ENCODE measurements at regions not wholly inside any gene's neighbourhood (a gene's known extent, or its start where the extent isn't known, plus 50 kb on each side); places are given as distances from the start of the nearest gene placed in this dataset.

- no peak for DNase-seq (ENCODE audit: low read depth in 3 of 3)
These were observed 310.4 kb downstream of the AJAP1 start for GRCh38 chr1:4964634-4965345.

- no peak for DNase-seq (ENCODE audit: low read depth in 3 of 3)
These were observed 308.8 kb downstream of the AJAP1 start for GRCh38 chr1:4963251-4963650.

- DNase-seq (ENCODE audit: low read depth in 3 of 3), result no peak
These were observed 308.4 kb downstream of the AJAP1 start for GRCh38 chr1:4962836-4963235.

DNA sequence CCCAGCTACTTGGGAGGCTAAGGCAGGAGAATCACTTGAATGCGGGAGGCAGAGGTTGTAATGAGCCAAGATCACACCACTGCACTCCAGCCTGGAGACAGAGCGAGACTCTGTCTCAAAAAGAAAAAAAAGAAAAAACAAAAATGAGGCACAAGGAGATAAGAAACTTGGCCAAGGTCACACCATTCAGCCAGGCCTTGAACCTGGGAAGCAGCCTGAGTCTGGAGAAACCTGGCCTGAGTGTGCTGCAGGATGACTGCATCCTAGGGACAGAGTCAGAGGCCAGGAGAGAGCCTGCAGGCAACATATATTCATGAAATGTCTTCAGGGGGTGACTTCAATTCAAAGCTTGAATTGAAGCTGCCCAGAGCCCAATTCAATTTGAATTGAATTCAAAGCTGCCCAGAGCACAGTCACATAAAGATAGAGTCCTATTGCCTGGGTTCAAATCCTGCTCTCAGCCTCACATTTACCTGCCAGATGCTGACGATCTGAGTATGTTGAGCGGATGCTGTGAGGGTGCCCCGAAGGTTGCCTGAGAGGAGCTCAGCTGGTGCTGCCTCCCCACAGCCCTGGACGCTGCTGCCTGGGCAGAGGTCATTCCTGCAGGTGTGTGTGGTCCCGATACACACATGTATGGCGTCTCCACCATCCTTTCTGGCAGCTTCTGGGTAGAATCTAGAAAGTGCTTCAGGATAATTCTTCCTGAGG, 307.7 kb downstream of the AJAP1 start:
- no peak for DNase-seq (ENCODE audit: low read depth in 3 of 3)

- DNase-seq (ENCODE audit: low read depth in 3 of 3), result no peak
These were observed 306.5 kb downstream of the AJAP1 start for GRCh38 chr1:4960782-4961475.

DNA sequence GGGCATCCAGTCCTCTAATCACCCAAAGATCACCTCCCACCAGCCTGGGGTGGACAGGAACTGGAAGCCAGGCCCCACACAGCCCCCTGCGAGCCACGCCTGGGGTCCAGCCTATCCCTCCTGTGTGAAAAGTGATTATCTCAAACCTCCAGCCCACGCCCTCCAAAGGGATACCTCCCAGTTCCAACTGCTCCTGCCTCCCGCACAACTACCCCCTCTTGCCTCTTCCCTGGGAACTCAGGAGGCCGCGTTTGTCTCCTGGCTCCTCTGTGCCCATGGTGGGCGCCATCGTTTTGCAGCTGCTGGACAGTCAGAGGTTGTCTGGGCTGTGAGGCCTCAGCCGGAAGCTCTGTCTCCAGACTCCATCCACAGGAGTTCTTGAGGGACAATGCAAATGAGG, 305.9 kb downstream of the AJAP1 start:
- no peak for DNase-seq (ENCODE audit: low read depth in 3 of 3)

- DNase-seq (ENCODE audit: low read depth in 3 of 3), result no peak
These were observed 304.8 kb downstream of the AJAP1 start for GRCh38 chr1:4959216-4959615.

GRCh38 chr1:4957027-4957426, 302.6 kb downstream of the AJAP1 start:
- no peak for DNase-seq (ENCODE audit: low read depth in 3 of 3)

- DNase-seq (ENCODE audit: low read depth in 3 of 3), result no peak
These were observed 300.0 kb downstream of the AJAP1 start for GRCh38 chr1:4954392-4954791.

DNA sequence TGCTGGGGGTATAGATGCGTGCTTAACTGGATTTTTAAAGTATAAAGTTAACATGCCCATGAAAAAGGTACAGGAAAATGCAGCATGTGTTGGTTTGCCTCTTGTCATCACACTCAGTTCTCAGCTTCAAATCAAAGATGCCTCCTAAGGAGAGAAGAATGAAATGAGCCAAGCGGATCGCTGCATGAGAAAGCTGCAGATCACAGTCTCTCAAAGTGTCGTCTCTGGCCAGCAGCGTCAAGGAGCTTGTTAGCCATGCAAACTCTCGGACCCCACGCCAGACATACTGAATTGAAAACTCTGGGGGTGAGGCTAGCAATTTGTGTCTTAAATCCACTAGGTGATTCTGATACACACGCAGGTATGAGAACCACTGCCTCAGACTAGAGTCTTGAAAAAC, 297.2 kb downstream of the AJAP1 start:
- no peak for DNase-seq (ENCODE audit: low read depth in 3 of 3)

- no peak for DNase-seq (ENCODE audit: low read depth in 3 of 3)
These were observed 291.9 kb downstream of the AJAP1 start for GRCh38 chr1:4946343-4946742.

GRCh38 chr1:4944911-4945310, 290.5 kb downstream of the AJAP1 start:
- no peak for DNase-seq (ENCODE audit: low read depth in 3 of 3)

DNA sequence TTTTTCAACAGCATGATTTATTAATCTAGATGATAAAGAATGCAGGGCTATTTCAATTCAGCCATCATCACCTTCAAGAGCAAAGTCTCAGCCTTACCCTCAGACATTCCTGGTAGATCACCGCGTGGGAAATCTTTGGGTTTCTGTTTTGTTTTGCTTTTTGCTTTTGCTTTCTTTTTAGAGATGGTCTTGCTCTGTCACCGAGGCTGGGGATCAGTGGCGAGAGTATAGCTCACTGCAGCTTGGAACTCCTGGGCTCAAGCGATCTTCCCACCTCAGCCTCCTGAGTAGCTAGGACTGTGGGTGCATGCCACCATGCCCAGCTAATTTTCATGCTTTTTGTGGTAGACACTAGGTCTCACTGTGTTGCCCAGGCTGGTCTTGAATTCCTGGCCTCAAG, 289.7 kb downstream of the AJAP1 start:
- DNase-seq (ENCODE audit: low read depth in 3 of 3), result no peak

DNA sequence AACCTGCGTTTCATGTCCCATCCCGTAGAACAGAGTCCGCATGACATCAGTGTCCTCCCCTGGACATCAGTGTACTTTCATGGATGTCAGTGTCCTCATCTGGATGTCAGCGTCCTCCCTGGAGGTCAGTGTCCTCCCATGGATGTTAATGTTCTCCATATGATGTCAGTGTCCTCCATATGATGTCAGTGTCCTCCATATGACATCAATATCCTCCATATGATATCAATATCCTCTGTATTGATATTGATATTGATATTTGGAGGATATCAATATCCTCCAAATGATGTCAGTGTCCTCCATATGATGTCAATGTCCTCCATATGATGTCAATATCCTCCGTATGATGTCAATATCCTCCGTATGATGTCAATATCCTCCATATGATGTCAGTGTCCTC, 284.9 kb downstream of the AJAP1 start:
- no peak for DNase-seq (ENCODE audit: low read depth in 3 of 3)

DNA sequence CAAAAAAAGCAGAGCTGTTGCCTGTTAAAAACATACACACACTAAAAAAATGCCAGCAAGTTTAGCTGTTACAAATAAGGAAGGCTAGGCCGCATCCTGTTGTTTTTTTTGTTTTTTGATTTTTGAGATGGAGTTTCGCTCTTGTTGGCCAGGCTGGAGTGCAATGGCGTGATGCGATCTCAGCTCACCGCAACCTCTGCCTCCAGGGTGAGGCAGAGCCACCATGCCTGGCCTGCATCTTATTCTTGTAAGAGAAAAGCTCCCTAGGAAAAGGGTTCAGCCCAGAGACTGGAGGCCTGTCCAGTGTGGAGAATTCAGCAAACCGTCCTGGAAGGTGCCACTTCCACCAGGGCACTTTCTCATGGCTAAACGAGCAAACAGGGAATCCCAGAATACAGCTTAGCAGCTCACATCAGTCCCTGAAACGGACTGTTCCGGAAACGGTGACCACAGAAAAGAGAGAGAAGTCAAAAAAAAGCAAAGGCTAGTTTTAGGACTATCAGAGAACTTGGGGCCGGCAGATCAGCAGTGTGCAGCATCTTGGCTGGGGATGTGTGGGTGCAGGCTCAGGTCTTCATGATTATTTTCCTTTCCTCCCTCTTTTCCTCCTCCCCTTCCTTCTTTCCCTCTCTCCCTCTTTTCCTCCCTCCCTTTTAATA, 283.6 kb downstream of the AJAP1 start:
- no peak for DNase-seq (ENCODE audit: low read depth in 3 of 3)

GRCh38 chr1:4935807-4936206, 281.4 kb downstream of the AJAP1 start:
- no peak for DNase-seq (ENCODE audit: low read depth in 3 of 3)

DNA sequence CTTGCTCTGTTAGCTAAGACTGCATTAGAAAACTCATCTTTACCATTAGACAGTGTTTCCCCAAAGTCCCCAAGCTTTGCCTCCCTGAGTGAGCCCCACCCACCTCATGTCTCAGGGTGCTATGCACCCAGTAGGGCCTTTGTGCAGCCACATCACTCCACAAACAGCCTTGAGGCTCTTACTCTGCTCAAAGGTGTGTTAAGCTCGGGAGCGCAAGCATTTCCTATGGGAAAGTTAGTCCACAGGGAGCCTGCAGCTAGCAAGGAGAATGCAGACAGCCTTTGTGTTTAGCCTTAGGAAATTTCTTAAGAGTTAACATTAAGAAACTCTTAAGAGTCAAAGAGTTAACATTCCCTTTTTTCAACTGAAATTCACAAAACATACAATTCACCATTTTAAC, 278.8 kb downstream of the AJAP1 start:
- DNase-seq (ENCODE audit: low read depth in 3 of 3), result no peak

DNA sequence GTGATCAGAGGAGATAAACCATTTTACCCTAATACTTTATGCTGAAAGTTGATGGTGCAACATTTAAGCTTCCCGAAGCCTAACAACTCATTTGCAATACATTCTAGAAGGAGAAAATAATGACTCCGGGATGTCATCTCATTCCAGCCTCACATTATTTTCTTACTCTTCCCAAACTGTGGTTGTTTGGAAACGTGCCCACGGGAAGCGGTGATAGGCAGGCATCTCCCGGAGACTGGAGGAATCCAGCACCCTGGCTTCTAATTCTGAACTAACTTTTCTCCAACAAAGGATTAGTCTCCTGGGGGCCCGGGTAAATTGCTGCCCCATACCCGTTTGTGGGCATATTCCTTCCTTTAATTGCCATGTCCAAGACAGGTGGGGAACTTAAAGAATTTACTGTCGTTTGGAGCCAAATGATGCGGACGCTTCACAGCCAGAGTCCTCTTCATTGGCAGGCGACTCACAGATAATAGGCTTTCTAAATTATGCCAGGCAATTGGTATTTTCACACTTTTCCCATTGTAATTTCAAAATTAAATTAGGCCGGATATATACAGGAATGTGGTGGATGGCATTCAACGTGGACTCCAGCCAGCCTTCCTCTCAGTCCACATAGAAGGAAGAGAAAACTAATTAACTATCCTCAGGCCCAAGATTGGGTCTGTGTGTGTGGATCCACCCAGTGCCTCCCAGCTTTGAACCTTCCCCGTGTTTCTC, 278.1 kb downstream of the AJAP1 start:
- no peak for DNase-seq (ENCODE audit: low read depth in 3 of 3)

DNA sequence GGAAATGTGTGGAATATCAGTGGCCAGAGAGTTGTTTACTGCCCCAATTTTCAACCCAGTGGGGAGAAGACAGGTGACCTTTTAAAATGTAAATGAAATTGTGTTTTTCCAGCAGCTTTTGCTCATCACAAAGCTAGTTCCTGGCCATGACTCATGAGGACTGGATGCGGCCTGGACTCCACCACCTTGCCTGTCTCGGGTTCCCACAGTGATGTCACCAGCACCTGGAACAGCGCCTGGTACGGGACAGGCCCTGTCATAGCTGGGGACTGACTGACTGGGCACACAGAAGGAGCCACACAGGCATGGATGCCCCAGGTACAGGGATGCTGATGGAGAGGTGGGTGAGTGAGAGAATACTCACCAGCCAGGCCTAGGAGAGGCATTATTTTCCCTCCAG, 277.1 kb downstream of the AJAP1 start:
- no peak for DNase-seq (ENCODE audit: low read depth in 3 of 3)

DNA sequence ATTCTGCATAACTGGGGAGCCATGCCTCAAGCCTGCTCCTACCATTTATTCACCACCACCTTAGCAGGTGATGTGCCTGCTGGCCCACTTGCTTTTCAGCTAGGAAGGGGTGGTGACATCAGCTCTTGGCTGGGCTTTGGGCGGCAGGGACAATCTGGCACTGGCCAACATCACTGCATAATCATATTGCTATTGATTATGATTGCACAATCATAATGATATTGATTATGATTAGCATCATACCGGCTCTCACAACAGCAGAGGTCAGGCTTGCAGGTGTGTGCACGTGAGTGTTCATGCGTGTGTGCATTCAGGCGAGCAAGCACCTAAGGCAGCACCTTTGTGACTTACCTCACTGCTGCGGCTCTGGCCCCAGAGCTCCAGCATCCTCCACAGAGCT, 273.8 kb downstream of the AJAP1 start:
- DNase-seq (ENCODE audit: low read depth in 3 of 3), result no peak

DNA sequence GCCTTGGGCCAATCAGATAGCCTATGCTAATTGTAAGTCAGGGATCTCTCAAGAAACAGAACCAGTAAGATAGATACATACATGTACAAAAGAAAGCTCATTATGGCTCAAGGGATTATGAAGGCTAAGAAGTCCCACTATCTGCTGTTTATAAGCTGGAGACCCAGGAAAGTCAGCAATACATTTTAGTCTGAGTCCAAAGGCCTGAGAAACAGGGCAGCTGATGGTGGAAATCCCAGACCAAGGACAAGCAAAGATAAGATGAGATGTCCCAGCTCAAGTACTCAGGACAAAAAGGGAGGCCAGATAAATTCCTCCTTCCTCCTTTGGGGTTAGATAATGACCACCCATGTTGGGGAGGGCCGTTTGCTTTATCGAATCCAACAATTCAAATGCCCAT, 269.9 kb downstream of the AJAP1 start:
- DNase-seq (ENCODE audit: low read depth in 3 of 3), result no peak

- no peak for DNase-seq (ENCODE audit: low read depth in 3 of 3)
These were observed 262.2 kb downstream of the AJAP1 start for GRCh38 chr1:4916610-4917009.
